OCI-LY1 (cell line): ENCODE measurements at regions not wholly inside any gene's neighbourhood (a gene's known extent, or its start where the extent isn't known, plus 50 kb on each side); places are given as distances from the start of the nearest gene placed in this dataset.

Experiments
- H2AFZ ChIP-seq: fragments of 200-600 bp; sonication (generic), shearing (Covaris generic); 2 replicates; pipeline ENCODE4 v1.6.0; 2014; ENCODE audit warnings: antibody characterized with exemption, mild to moderate bottlenecking, low read length
- H3F3A ChIP-seq: fragments of 200-600 bp; sonication (generic), shearing (Covaris generic); 2 replicates; pipeline ENCODE4 v1.6.0; 2014; ENCODE audit warnings: mild to moderate bottlenecking, antibody characterized with exemption, low read length, moderate library complexity; ENCODE audit not compliant: insufficient read depth
- H3K27ac ChIP-seq: fragments of 200-600 bp; sonication (generic); 2 replicates; pipeline ENCODE4 v1.5.1; 2014; ENCODE audit warnings: low read length, mixed run types, mild to moderate bottlenecking, low read depth; ENCODE audit not compliant: poor library complexity, severe bottlenecking
- H3K27me3 ChIP-seq: fragments of 200-600 bp; sonication (generic); 2 replicates; pipeline ENCODE4 v1.6.0; 2014; ENCODE audit warnings: antibody characterized with exemption, mild to moderate bottlenecking, low read length, moderate library complexity; ENCODE audit not compliant: insufficient read depth
- H3K36me3 ChIP-seq: fragments of 200-600 bp; sonication (generic); 2 replicates; pipeline ENCODE4 v1.6.1; 2014; ENCODE audit warnings: mild to moderate bottlenecking, antibody characterized with exemption, low read length, moderate library complexity, mixed read lengths; ENCODE audit not compliant: insufficient read depth
- H3K4me1 ChIP-seq: fragments of 200-600 bp; sonication (generic); 2 replicates; pipeline ENCODE4 v1.5.1; 2014; ENCODE audit warnings: mild to moderate bottlenecking, low read length, moderate library complexity; ENCODE audit not compliant: insufficient read depth, severe bottlenecking
- H3K4me2 ChIP-seq: fragments of 200-600 bp; sonication (generic), shearing (Covaris generic); 2 replicates; pipeline ENCODE4 v1.6.1; 2014; ENCODE audit warnings: low read length
- H3K4me3 ChIP-seq: fragments of 200-600 bp; sonication (generic); 2 replicates; pipeline ENCODE4 v1.5.1; 2014; ENCODE audit warnings: low read length, low read depth, mild to moderate bottlenecking, mixed read lengths; ENCODE audit not compliant: poor library complexity, severe bottlenecking
- H3K79me2 ChIP-seq: fragments of 200-600 bp; shearing (Covaris generic); 2 replicates; pipeline ENCODE4 v1.6.1; 2016; ENCODE audit warnings: mixed run types, low read length, mixed read lengths; ENCODE audit not compliant: insufficient read depth
- H3K9ac ChIP-seq: fragments of 200-600 bp; sonication (generic), shearing (Covaris generic); 2 replicates; pipeline ENCODE4 v1.6.1; 2014; ENCODE audit warnings: mild to moderate bottlenecking, low read length, mixed read lengths
- H3K9me2 ChIP-seq: fragments of 200-600 bp; sonication (generic), shearing (Covaris generic); 2 replicates; pipeline ENCODE4 v1.6.1; 2014; ENCODE audit warnings: low read depth, mild to moderate bottlenecking, low read length, mixed read lengths
- H3K9me3 ChIP-seq: fragments of 200-600 bp; shearing (Covaris generic); 2 replicates; pipeline ENCODE4 v1.6.1; 2014; ENCODE audit warnings: low read length, mixed read lengths
- H4K20me1 ChIP-seq: fragments of 200-600 bp; sonication (generic), shearing (Covaris generic); 2 replicates; pipeline ENCODE4 v1.6.0; 2016; ENCODE audit warnings: mild to moderate bottlenecking, low read length; ENCODE audit not compliant: insufficient read depth
- CTCF ChIP-seq: fragments of 200-600 bp; sonication (generic), shearing (Covaris generic); IDR thresholded peaks from 2 replicates; pipeline ENCODE4 v1.5.1; 2017; ENCODE audit warnings: mild to moderate bottlenecking, antibody characterized with exemption, low read length, moderate library complexity, mixed read lengths
- EZH2 ChIP-seq: fragments of 200-600 bp; sonication (generic), shearing (Covaris generic); IDR thresholded peaks from 2 replicates; pipeline ENCODE4 v1.8.0; 2017; ENCODE audit warnings: borderline replicate concordance, mixed run types, mild to moderate bottlenecking, antibody characterized with exemption, low read length, moderate library complexity, mixed read lengths

- Histone ChIP-seq H3F3A (no peaks in the 10 kb centered on the region), H2AFZ (no peak overlapping the region), H3K79me2 (no peaks in the 10 kb centered on the region), H3K36me3 (no peaks in the 10 kb centered on the region), H3K27me3 (no peaks in the 10 kb centered on the region), H3K4me3 (no peak overlapping the region), H4K20me1 (no peaks in the 10 kb centered on the region), H3K9me3 (no peaks in the 10 kb centered on the region), H3K4me1 (no peaks in the 10 kb centered on the region), H3K9me2 (no peaks in the 10 kb centered on the region), H3K4me2 (no peak overlapping the region), H3K9ac (no peak overlapping the region), H3K27ac (no peak overlapping the region)
- TF ChIP-seq CTCF (no peak), EZH2 (no peak)
These were observed 104.7 kb upstream of the TTC29 start for GRCh38 chr4:147050356-147050765.

- no peaks in the 10 kb centered on the region for H3K36me3 ChIP-seq
- no peaks in the 10 kb centered on the region for H3K9me3 ChIP-seq
- no peaks in the 10 kb centered on the region for H3K9me2 ChIP-seq
- TF ChIP-seq EZH2 (no peak), CTCF (no peak)
- H3K4me1 ChIP-seq: peaks cover under 1% of the 10 kb centered on the region
- H3K27ac ChIP-seq: no peak overlapping the region
- H4K20me1 ChIP-seq: no peaks in the 10 kb centered on the region
- H3K4me2 ChIP-seq: no peak overlapping the region
- H3K9ac ChIP-seq: no peak overlapping the region
- no peaks in the 10 kb centered on the region for H3K79me2 ChIP-seq
- no peak overlapping the region for H3K4me3 ChIP-seq
- no peak overlapping the region for H2AFZ ChIP-seq
- no peaks in the 10 kb centered on the region for H3K27me3 ChIP-seq
- no peaks in the 10 kb centered on the region for H3F3A ChIP-seq
These were observed 106.7 kb upstream of the TTC29 start for GRCh38 chr4:147052361-147052760.

- H3K27ac ChIP-seq: no peak overlapping the region
- no peak overlapping the region for H3K4me2 ChIP-seq
- H4K20me1 ChIP-seq: no peaks in the 10 kb centered on the region
- H3K4me1 ChIP-seq: peaks cover 11% of the 10 kb centered on the region
- no peaks in the 10 kb centered on the region for H3K9me2 ChIP-seq
- no peak overlapping the region for H3K9ac ChIP-seq
- H3K36me3 ChIP-seq: no peaks in the 10 kb centered on the region
- H3F3A ChIP-seq: no peaks in the 10 kb centered on the region
- no peaks in the 10 kb centered on the region for H3K9me3 ChIP-seq
- no peaks in the 10 kb centered on the region for H3K27me3 ChIP-seq
- TF ChIP-seq CTCF (no peak), EZH2 (no peak)
- H3K79me2 ChIP-seq: no peaks in the 10 kb centered on the region
- no peak overlapping the region for H2AFZ ChIP-seq
- H3K4me3 ChIP-seq: no peak overlapping the region
These were observed 108.7 kb upstream of the TTC29 start for GRCh38 chr4:147054228-147054872.
